Natural killer cell (primary cell): ENCODE measurements at regions not wholly inside any gene's neighbourhood (a gene's known extent, or its start where the extent isn't known, plus 50 kb on each side); places are given as distances from the start of the nearest gene placed in this dataset.

Source experiments
- ATAC-seq, 3 donors: fragments of 150-1000 bp in 2 of 3; fragments of 200-7000 bp in 1 of 3; cut with Tn5 transposase; 1 replicate in 1 of 3; 2 replicates in 2 of 3; pipeline ENCODE4 v1.10.0; 2021; ENCODE audit warnings: mild to moderate bottlenecking in 2 of 3, moderate library complexity in 2 of 3
- DNase-seq, 2 donors: peaks; one replicate each; pipeline versions ENCODE4 v3.0.0 to v3.0.0-alpha.2; 2013 to 2021; ENCODE audit warnings: mixed read lengths in 1 of 2
- H3K27ac ChIP-seq: one replicate; pipeline ENCODE4 v1.5.1; 2013; ENCODE audit warnings: mild to moderate bottlenecking, low read length
- H3K27me3 ChIP-seq: one replicate; pipeline ENCODE4 v1.6.1; 2013; ENCODE audit warnings: low read length; ENCODE audit not compliant: control insufficient read depth, insufficient read depth
- H3K36me3 ChIP-seq: one replicate; pipeline ENCODE4 v1.6.1; 2013; ENCODE audit warnings: low read length; ENCODE audit not compliant: control insufficient read depth, insufficient read depth
- H3K4me1 ChIP-seq: one replicate; pipeline ENCODE4 v1.6.1; 2013; ENCODE audit warnings: low read length; ENCODE audit not compliant: control insufficient read depth, insufficient read depth
- H3K4me3 ChIP-seq: one replicate; pipeline ENCODE4 v1.5.1; 2013; ENCODE audit warnings: low read length
- H3K9me3 ChIP-seq: one replicate; pipeline ENCODE4 v1.6.1; 2013; ENCODE audit warnings: low read length; ENCODE audit not compliant: control insufficient read depth, insufficient read depth
- H3K27ac Mint-ChIP-seq, 2 donors: one replicate each; pipeline ENCODE4 v1.8.0; 2022; ENCODE audit warnings: mild to moderate bottlenecking in 2 of 2, mixed read lengths in 2 of 2, moderate library complexity in 1 of 2
- H3K27me3 Mint-ChIP-seq, 2 donors: one replicate each; pipeline ENCODE4 v1.8.0; 2022; ENCODE audit warnings: low read depth in 2 of 2, mixed read lengths in 2 of 2
- H3K36me3 Mint-ChIP-seq: one replicate; pipeline ENCODE4 v1.8.0; 2022; ENCODE audit warnings: mixed read lengths
- H3K4me1 Mint-ChIP-seq, 2 donors: one replicate each; pipeline ENCODE4 v1.8.0; 2022; ENCODE audit warnings: mixed read lengths in 2 of 2
- H3K4me3 Mint-ChIP-seq: one replicate; pipeline ENCODE4 v1.8.0; 2022; ENCODE audit warnings: mild to moderate bottlenecking, moderate library complexity, mixed read lengths
- H3K9me3 Mint-ChIP-seq, 2 donors: one replicate each; pipeline ENCODE4 v1.8.0; 2022; ENCODE audit warnings: mixed read lengths in 2 of 2
- CTCF ChIP-seq: fragments of 200-600 bp; IDR thresholded peaks from one replicate; pipeline ENCODE4 v1.8.0; 2022; ENCODE audit warnings: antibody characterized with exemption
- WGBS: methylation state at CpG from one replicate; pipeline ENCODE4 v1.1.7; 2013; ENCODE audit warnings: missing lambda C conversion rate; ENCODE audit not compliant: insufficient coverage; 5-methylcytosine and 5-hydroxymethylcytosine counted together
- intact Hi-C: fragments of 100-400 bp; cut with micrococcal nuclease; formaldehyde crosslinking; loops from one replicate; pipeline ENCODE4 v1.14.2; 2022

GRCh38 chr10:55214608-55215007, 413.6 kb upstream of the PCDH15 start:
- no peak for TF ChIP-seq CTCF
- H3K4me3 ChIP-seq, result no peak overlapping the region
- Mint-ChIP-seq H3K9me3 (peaks cover 2 to 8% of the 10 kb centered on the region in 2 donors), H3K4me1 (no peaks in the 10 kb centered on the region), H3K36me3 (no peaks in the 10 kb centered on the region), H3K4me3 (no peak overlapping the region), H3K27me3 (no peaks in the 10 kb centered on the region), H3K27ac (no peak overlapping the region)
- no peak overlapping the region for H3K27ac ChIP-seq
- no peaks in the 10 kb centered on the region for H3K9me3 ChIP-seq
- H3K36me3 ChIP-seq, result no peaks in the 10 kb centered on the region
- no peaks in the 10 kb centered on the region for H3K4me1 ChIP-seq
- no CpG with 5 or more reads among the region's 1 CpG for WGBS
- DNase-seq (no peak), ATAC-seq (no peak)
- H3K27me3 ChIP-seq, result no peaks in the 10 kb centered on the region
- intact Hi-C loops, result no loop called here

- DNase-seq, result no peak
- Histone ChIP-seq H3K27me3 (no peaks in the 10 kb centered on the region), H3K4me3 (no peak overlapping the region), H3K36me3 (no peaks in the 10 kb centered on the region), H3K9me3 (peaks cover 2% of the 10 kb centered on the region), H3K27ac (no peak overlapping the region), H3K4me1 (no peaks in the 10 kb centered on the region)
- intact Hi-C loops, result no loop called here
- no peak for ATAC-seq
- H3K27ac Mint-ChIP-seq, result no peak overlapping the region
- TF ChIP-seq CTCF, result no peak
- H3K36me3 Mint-ChIP-seq, result no peaks in the 10 kb centered on the region
- no peak overlapping the region for H3K4me3 Mint-ChIP-seq
- peaks cover 15 to 16% of the 10 kb centered on the region in 2 donors for H3K9me3 Mint-ChIP-seq
- H3K4me1 Mint-ChIP-seq, result no peaks in the 10 kb centered on the region
- H3K27me3 Mint-ChIP-seq, result no peaks in the 10 kb centered on the region
Observed at GRCh38 chr10:55212051-55212450, 411.0 kb upstream of the PCDH15 start.

GRCh38 chr10:55203874-55204273, 402.8 kb upstream of the PCDH15 start:
- Mint-ChIP-seq H3K4me3 (no peak overlapping the region), H3K36me3 (peaks cover 5% of the 10 kb centered on the region), H3K27me3 (no peaks in the 10 kb centered on the region), H3K9me3 (peaks cover 15% of the 10 kb centered on the region in 2 donors), H3K27ac (no peak overlapping the region), H3K4me1 (no peaks in the 10 kb centered on the region)
- intact Hi-C loops, result no loop called here
- H3K27ac ChIP-seq, result no peak overlapping the region
- TF ChIP-seq CTCF, result no peak
- no peaks in the 10 kb centered on the region for H3K4me1 ChIP-seq
- no peak overlapping the region for H3K4me3 ChIP-seq
- H3K27me3 ChIP-seq, result no peaks in the 10 kb centered on the region
- H3K9me3 ChIP-seq, result peaks cover 9% of the 10 kb centered on the region
- no peak for ATAC-seq
- no peaks in the 10 kb centered on the region for H3K36me3 ChIP-seq
- no peak for DNase-seq

- no peak for ATAC-seq
Observed at GRCh38 chr10:55203319-55203718, 402.3 kb upstream of the PCDH15 start.

More at GRCh38 chr10:55203319-55203718, 402.3 kb upstream of the PCDH15 start:
- WGBS, result 75% methylated on average over 2 of the region's 3 CpGs
- H3K4me3 Mint-ChIP-seq, result no peak overlapping the region
- no peak for DNase-seq
- intact Hi-C loops, result no loop called here
- Histone ChIP-seq H3K4me1 (no peaks in the 10 kb centered on the region), H3K9me3 (peaks cover 9% of the 10 kb centered on the region), H3K4me3 (no peak overlapping the region), H3K27ac (no peak overlapping the region), H3K36me3 (no peaks in the 10 kb centered on the region), H3K27me3 (no peaks in the 10 kb centered on the region)
- peaks cover 13 to 16% of the 10 kb centered on the region in 2 donors for H3K9me3 Mint-ChIP-seq
- no peaks in the 10 kb centered on the region for H3K4me1 Mint-ChIP-seq
- no peak for TF ChIP-seq CTCF
- H3K27ac Mint-ChIP-seq, result no peak overlapping the region
- peaks cover 9% of the 10 kb centered on the region for H3K36me3 Mint-ChIP-seq
- no peaks in the 10 kb centered on the region for H3K27me3 Mint-ChIP-seq
